ENCODE measurements at regions not wholly inside any gene's neighbourhood (a gene's known extent, or its start where the extent isn't known, plus 50 kb on each side); places are given as distances from the start of the nearest gene placed in this dataset.

GRCh38 chr2:22513563-22513962 is 871.4 kb upstream of the KLHL29 start:
- WGBS (ENCODE audit: low lambda C conversion rate), result 1% methylated on average over 4 of the region's 4 CpGs
- no peaks in the 10 kb centered on the region for H3K79me2 ChIP-seq (ENCODE audit: insufficient read depth, low read length)

More at GRCh38 chr2:22513563-22513962, 871.4 kb upstream of the KLHL29 start:
- in situ Hi-C loops (cut with HindIII; ENCODE audit: extremely low pct_ligation_motif_present, low pct_unique_long_range_greater_than_20kb) (no loop called here), intact Hi-C loops (cut with micrococcal nuclease; ENCODE audit: unreplicated experiment) (no loop called here)
- DNase-seq (ENCODE audit: low spot score) (no peak), ATAC-seq (no peak), FAIRE-seq (no peak)
- H3K27me3 ChIP-seq (ENCODE audit: control insufficient read depth in 1 of 2, insufficient read depth in 2 of 2, low read length in 2 of 2), result no peaks in the 10 kb centered on the region
- H3K9ac ChIP-seq (ENCODE audit: insufficient read depth, low read depth, low read length), result no peak overlapping the region
- no peak overlapping the region for H2AFZ ChIP-seq (ENCODE audit: low read length)
- no TSS peak for BruUV-seq (replicated peaks)
- TF ChIP-seq CSRNP1 (CRISPR knock-in tag; IDR thresholded peaks at IDR 0.05) (no peak), REPIN1 (CRISPR knock-in tag; IDR thresholded peaks at IDR 0.05; ENCODE audit: borderline replicate concordance, low read depth) (no peak), LBX2 (CRISPR knock-in tag; IDR thresholded peaks at IDR 0.05; ENCODE audit: borderline replicate concordance) (no peak), CTCF (CRISPR knock-in tag; IDR thresholded peaks at IDR 0.05) (no peak), CENPBD1 (CRISPR knock-in tag; IDR thresholded peaks at IDR 0.05; ENCODE audit: borderline replicate concordance, low read depth) (no peak), ZNF687 (CRISPR knock-in tag; IDR thresholded peaks at IDR 0.05) (no peak)
- CTCF ChIA-PET (ENCODE audit: low intra/inter-chr PET ratio, low total read pairs), result no interaction called here
- H3K27ac ChIP-seq (ENCODE audit: extremely low read length, insufficient read depth, low read length), result no peak overlapping the region
- H4K20me1 ChIP-seq (ENCODE audit: insufficient read depth, low read length), result no peaks in the 10 kb centered on the region
- H3K36me3 ChIP-seq (replicated peaks in 1 of 2; ENCODE audit: control insufficient read depth in 1 of 2, insufficient read depth in 2 of 2, low read length in 2 of 2), result no peaks in the 10 kb centered on the region
- H3K9me3 ChIP-seq (ENCODE audit: low read length), result peaks cover 89% of the 10 kb centered on the region
- POLR2A ChIA-PET, result no interaction called here
- H3K4me1 ChIP-seq (ENCODE audit: insufficient read depth, low read length), result no peaks in the 10 kb centered on the region
- H3K4me3 ChIP-seq (replicated peaks in 1 of 3; ENCODE audit: insufficient read depth in 1 of 3, low read depth in 2 of 3, low read length in 3 of 3), result no peak overlapping the region
- no peak overlapping the region for H3K4me2 ChIP-seq (ENCODE audit: low read depth, low read length)

Data from HepG2 (cell line).